CD4-positive, CD25-positive, alpha-beta regulatory T cell (primary cell): ENCODE measurements at regions not wholly inside any gene's neighbourhood (a gene's known extent, or its start where the extent isn't known, plus 50 kb on each side); places are given as distances from the start of the nearest gene placed in this dataset.
"Not testable (repeated sequence)": the region's sequence is repeated elsewhere in the genome, so short reads cannot be mapped to it uniquely, and the experiment has no call there.

Source experiments
- ATAC-seq, 2 donors: fragments of 150-1000 bp; cut with Tn5 transposase; one replicate each; pipeline ENCODE4 v1.10.0; 2021; ENCODE audit warnings: low read depth in 2 of 2, moderate number of reproducible peaks in 2 of 2, moderate library complexity in 1 of 2
- DNase-seq, 3 donors: peaks; one replicate each; pipeline versions ENCODE4 v3.0.0 to v3.0.0-alpha.2; 2012 to 2022; ENCODE audit warnings: mixed read lengths in 1 of 3
- H3K27ac ChIP-seq: one replicate; pipeline ENCODE4 v1.7.0; 2013; ENCODE audit warnings: mild to moderate bottlenecking, low read length; ENCODE audit not compliant: insufficient read depth, poor library complexity, severe bottlenecking
- H3K27me3 ChIP-seq: one replicate; pipeline ENCODE4 v1.7.0; 2013; ENCODE audit warnings: low read length; ENCODE audit not compliant: control insufficient read depth, insufficient read depth
- H3K36me3 ChIP-seq: one replicate; pipeline ENCODE4 v1.7.0; 2013; ENCODE audit warnings: mild to moderate bottlenecking, low read length, moderate library complexity; ENCODE audit not compliant: control insufficient read depth, insufficient read depth
- H3K4me1 ChIP-seq: 2 replicates; pipeline ENCODE4 v1.7.0; 2013; ENCODE audit warnings: mild to moderate bottlenecking, low read length; ENCODE audit not compliant: insufficient read depth, control insufficient read depth, poor library complexity, severe bottlenecking
- H3K4me3 ChIP-seq: one replicate; pipeline ENCODE4 v1.7.0; 2013; ENCODE audit warnings: low read depth, mild to moderate bottlenecking, low read length, moderate library complexity
- H3K9me3 ChIP-seq, 2 experiments: 1 replicate in 1 of 2; 2 replicates in 1 of 2; pipeline ENCODE4 v1.7.0; 2013; ENCODE audit warnings: low read length in 2 of 2, mild to moderate bottlenecking in 1 of 2, moderate library complexity in 1 of 2; ENCODE audit not compliant: control insufficient read depth in 2 of 2
- H3K27ac Mint-ChIP-seq, 3 donors: one replicate each; pipeline ENCODE4 v1.8.0; 2020 to 2022; ENCODE audit warnings: mild to moderate bottlenecking in 3 of 3, mixed read lengths in 3 of 3, moderate library complexity in 2 of 3
- H3K27me3 Mint-ChIP-seq: one replicate; pipeline ENCODE4 v1.8.0; 2022; ENCODE audit warnings: mild to moderate bottlenecking, mixed read lengths
- H3K36me3 Mint-ChIP-seq: one replicate; pipeline ENCODE4 v1.8.0; 2020; ENCODE audit warnings: mixed read lengths
- H3K4me1 Mint-ChIP-seq, 4 donors: one replicate each; pipeline ENCODE4 v1.8.0; 2020 to 2022; ENCODE audit warnings: mixed read lengths in 4 of 4, mild to moderate bottlenecking in 1 of 4
- H3K4me3 Mint-ChIP-seq, 4 donors: one replicate each; pipeline ENCODE4 v1.8.0; 2020 to 2022; ENCODE audit warnings: mild to moderate bottlenecking in 4 of 4, mixed read lengths in 4 of 4, moderate library complexity in 3 of 4
- H3K9me3 Mint-ChIP-seq, 7 donors: one replicate each; pipeline ENCODE4 v1.8.0; 2020 to 2022; ENCODE audit warnings: mixed read lengths in 7 of 7, mild to moderate bottlenecking in 3 of 7, moderate library complexity in 2 of 7

- H3K27me3 ChIP-seq, H3K4me3 ChIP-seq, H3K27ac ChIP-seq, H3K4me3 Mint-ChIP-seq, H3K4me1 ChIP-seq, H3K27ac Mint-ChIP-seq, H3K36me3 ChIP-seq, H3K9me3 ChIP-seq, ATAC-seq, H3K9me3 Mint-ChIP-seq, H3K36me3 Mint-ChIP-seq, DNase-seq, H3K4me1 Mint-ChIP-seq: not testable (repeated sequence)
- peaks cover 10% of the 10 kb centered on the region for H3K27me3 Mint-ChIP-seq
These were observed 203.9 kb upstream of the ZNF469 start for GRCh38 chr16:88178896-88179295.

- not testable (repeated sequence) for ATAC-seq, H3K36me3 Mint-ChIP-seq, H3K27ac Mint-ChIP-seq, H3K4me1 Mint-ChIP-seq, H3K27ac ChIP-seq, DNase-seq, H3K36me3 ChIP-seq, H3K9me3 ChIP-seq, H3K4me1 ChIP-seq, H3K27me3 ChIP-seq, H3K4me3 ChIP-seq, H3K9me3 Mint-ChIP-seq
- peaks cover 10% of the 10 kb centered on the region for H3K27me3 Mint-ChIP-seq
- peak overlapping the region in 1 of 4 donors; percentile 43 for H3K4me3 Mint-ChIP-seq
These were observed 199.5 kb upstream of the ZNF469 start for GRCh38 chr16:88182967-88183881.

DNA sequence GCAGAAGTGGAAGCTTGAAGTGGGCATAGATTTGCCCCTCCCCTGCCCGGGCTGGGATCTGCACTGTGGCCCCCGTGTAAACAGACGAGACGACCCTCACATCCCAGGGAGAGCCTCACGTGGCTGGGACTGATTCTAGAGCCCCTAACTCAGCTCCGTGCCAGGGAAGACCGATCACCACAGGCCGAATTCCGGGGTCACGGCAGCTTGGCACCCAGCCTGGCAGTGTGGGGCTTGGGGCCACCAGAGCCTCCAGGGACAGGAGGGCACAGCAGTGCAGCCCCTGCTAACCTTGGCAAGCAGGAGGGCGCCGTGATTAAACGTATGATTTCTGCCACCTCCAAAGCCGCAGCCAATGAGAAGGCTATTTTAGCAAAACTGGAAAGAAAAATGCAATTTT, 198.7 kb upstream of the ZNF469 start:
- H3K4me3 ChIP-seq, DNase-seq, H3K27ac ChIP-seq, H3K36me3 Mint-ChIP-seq, H3K36me3 ChIP-seq, H3K4me1 ChIP-seq, H3K9me3 Mint-ChIP-seq, H3K9me3 ChIP-seq, H3K27me3 ChIP-seq, H3K4me3 Mint-ChIP-seq, ATAC-seq, H3K4me1 Mint-ChIP-seq, H3K27ac Mint-ChIP-seq: not testable (repeated sequence)
- peaks cover 10% of the 10 kb centered on the region for H3K27me3 Mint-ChIP-seq

DNA sequence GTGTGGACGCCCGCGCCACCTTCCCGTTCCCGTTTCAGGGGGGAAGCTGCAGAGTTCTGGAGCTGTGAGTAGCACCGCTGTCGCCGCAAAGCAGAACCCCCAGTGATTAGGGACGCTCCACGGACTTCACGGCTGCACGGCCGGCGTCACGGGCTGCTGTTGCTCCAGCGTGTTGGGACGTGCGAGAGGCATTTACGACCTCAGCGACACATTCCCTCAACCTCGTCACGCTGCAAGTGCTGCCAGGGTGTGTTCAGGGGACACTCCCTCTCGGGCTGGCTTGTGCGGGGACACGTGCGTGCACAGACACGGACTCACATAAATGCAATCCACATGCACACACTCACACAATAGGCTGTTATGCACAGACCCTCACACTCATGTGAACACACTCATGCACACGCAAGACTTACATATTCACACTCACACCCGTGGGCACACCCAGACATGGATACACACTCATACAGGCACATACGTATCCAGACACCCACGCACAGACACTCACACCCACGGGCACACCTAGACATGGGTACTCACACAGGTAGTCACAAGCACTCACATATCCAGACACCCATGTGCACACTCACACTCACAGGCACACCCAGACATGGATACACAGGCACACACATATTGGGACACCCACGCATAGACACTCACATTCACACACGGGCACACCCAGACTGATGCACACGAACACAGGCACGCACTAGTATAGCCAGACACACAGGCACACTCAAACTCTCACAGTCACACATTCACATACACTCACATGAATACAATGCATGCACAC, 198.0 kb upstream of the ZNF469 start:
- not testable (repeated sequence) for H3K4me1 ChIP-seq, H3K9me3 ChIP-seq, H3K36me3 ChIP-seq, H3K27ac ChIP-seq, H3K27ac Mint-ChIP-seq, H3K4me1 Mint-ChIP-seq, ATAC-seq, DNase-seq, H3K27me3 Mint-ChIP-seq, H3K36me3 Mint-ChIP-seq, H3K4me3 Mint-ChIP-seq, H3K4me3 ChIP-seq, H3K9me3 Mint-ChIP-seq, H3K27me3 ChIP-seq

- not testable (repeated sequence) for H3K4me3 ChIP-seq, H3K27ac ChIP-seq, H3K4me3 Mint-ChIP-seq, DNase-seq, H3K9me3 Mint-ChIP-seq, H3K4me1 ChIP-seq, H3K36me3 ChIP-seq, H3K27ac Mint-ChIP-seq, H3K27me3 Mint-ChIP-seq, ATAC-seq, H3K27me3 ChIP-seq, H3K9me3 ChIP-seq, H3K36me3 Mint-ChIP-seq, H3K4me1 Mint-ChIP-seq
These were observed 197.4 kb upstream of the ZNF469 start for GRCh38 chr16:88185406-88185805.

DNA sequence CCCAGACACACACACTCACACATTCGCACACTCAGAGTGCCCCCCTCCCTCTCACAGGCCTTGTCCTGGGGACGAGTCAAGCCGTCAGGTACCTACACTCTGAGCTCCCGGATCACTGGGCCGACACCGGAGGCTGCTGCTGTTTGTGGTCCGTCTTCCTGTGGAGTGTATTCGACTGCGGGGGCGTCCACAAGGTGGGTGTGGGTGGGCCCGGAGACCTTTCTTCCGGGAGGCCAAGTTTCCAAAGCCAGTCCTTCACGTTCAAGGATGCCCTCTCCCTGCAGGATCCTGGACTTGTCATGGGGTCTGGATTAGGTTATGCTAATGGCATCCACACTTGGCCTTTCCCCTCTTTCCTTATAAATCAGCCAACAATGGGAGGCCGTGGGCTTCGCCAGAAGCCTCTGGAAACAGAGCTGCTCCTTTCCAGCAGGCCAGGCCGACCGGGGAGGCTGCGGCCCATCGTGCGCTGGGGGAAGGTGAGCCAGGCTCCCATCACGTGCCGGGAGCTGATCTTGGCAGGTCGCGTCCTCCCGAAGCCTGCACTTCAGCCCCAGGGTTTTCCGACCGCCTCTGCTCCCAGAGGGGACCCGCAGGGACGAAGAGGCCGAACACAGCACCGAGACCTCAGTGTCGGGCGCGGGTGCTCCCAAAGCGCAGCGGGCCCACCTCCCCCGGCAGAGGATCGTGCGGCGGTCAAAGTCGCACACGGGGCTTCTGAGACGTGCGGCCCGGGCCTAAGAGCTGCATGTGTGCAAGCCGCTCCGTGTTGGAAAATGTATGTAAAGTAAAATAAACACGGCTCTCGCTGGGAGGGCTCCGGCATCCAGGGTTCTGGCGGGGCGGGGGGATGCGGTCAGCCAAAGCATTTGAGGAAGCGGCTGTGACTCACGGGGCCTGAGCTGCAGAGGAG, 196.5 kb upstream of the ZNF469 start:
- H3K36me3 Mint-ChIP-seq, H3K27ac Mint-ChIP-seq: not testable (repeated sequence)

GRCh38 chr16:88186889-88187870, 195.6 kb upstream of the ZNF469 start:
- not testable (repeated sequence) for H3K27ac ChIP-seq, H3K27me3 ChIP-seq, H3K9me3 ChIP-seq, DNase-seq, H3K27ac Mint-ChIP-seq, ATAC-seq, H3K36me3 Mint-ChIP-seq, H3K4me3 Mint-ChIP-seq, H3K4me1 ChIP-seq, H3K4me3 ChIP-seq, H3K27me3 Mint-ChIP-seq, H3K4me1 Mint-ChIP-seq, H3K9me3 Mint-ChIP-seq, H3K36me3 ChIP-seq

More for the DNA sequence above, 196.5 kb upstream of the ZNF469 start:
- H3K9me3 ChIP-seq, DNase-seq, H3K4me3 ChIP-seq, H3K27me3 Mint-ChIP-seq, H3K4me3 Mint-ChIP-seq, ATAC-seq, H3K27ac ChIP-seq, H3K27me3 ChIP-seq, H3K9me3 Mint-ChIP-seq, H3K36me3 ChIP-seq, H3K4me1 Mint-ChIP-seq, H3K4me1 ChIP-seq: not testable (repeated sequence)
